Endothelial cell of umbilical vein (primary cell): ENCODE measurements at regions not wholly inside any gene's neighbourhood (a gene's known extent, or its start where the extent isn't known, plus 50 kb on each side); places are given as distances from the start of the nearest gene placed in this dataset.

Experiments used
- BruUV-seq: library from RNA; stranded (reverse); fragments of 400-500 nt; replicated peaks from 2 replicates; lab custom pipeline; 2021; lab: Mats Ljungman, UMichigan
- CTCF ChIA-PET: fragments of 300-600, 350-600 bp; sonication (Branson Sonifier 250); formaldehyde crosslinking; loops from one replicate; lab custom pipeline; 2021; ENCODE audit warnings: antibody characterized with exemption, inconsistent platforms; lab: Charles Lee
- POLR2A ChIA-PET: fragments of 300-600, 350-600 bp; sonication (Branson Sonifier 250); formaldehyde crosslinking; loops from one replicate; lab custom pipeline; 2021; ENCODE audit warnings: antibody characterized with exemption, inconsistent platforms; lab: Charles Lee
- DNase-seq: peaks from one replicate; pipeline ENCODE4 v3.0.0-alpha.2; 2011; ENCODE audit warnings: low read depth, low spot score
- FAIRE-seq: peaks from 2 replicates; lab custom pipeline; 2011; peaks lifted over from hg19 to GRCh38; lab: Jason Lieb, UNC
- H2AFZ ChIP-seq: 2 replicates; pipeline ENCODE4 v1.6.0; 2012; ENCODE audit warnings: low read depth, low read length, control low read depth, inconsistent platforms
- H3K27ac ChIP-seq: 2 replicates; pipeline ENCODE4 v1.5.1; 2011; ENCODE audit warnings: low read depth, mild to moderate bottlenecking, control low read depth, low read length, moderate library complexity; ENCODE audit not compliant: insufficient read depth
- H3K27me3 ChIP-seq, 2 experiments: 2 replicates each; pipeline versions ENCODE4 v1.6.0 to v1.6.1; 2011; ENCODE audit warnings: low read length in 2 of 2, mixed read lengths in 1 of 2; ENCODE audit not compliant: control insufficient read depth in 2 of 2, insufficient read depth in 2 of 2
- H3K36me3 ChIP-seq, 2 experiments: 2 replicates in 1 of 2; 3 replicates in 1 of 2; pipeline ENCODE4 v1.5.1; 2011; ENCODE audit warnings: low read length in 2 of 2, mild to moderate bottlenecking in 1 of 2, moderate library complexity in 1 of 2; ENCODE audit not compliant: control insufficient read depth in 2 of 2, insufficient read depth in 2 of 2; ENCODE audit errors: extremely low read depth in 1 of 2
- H3K4me1 ChIP-seq: 3 replicates; pipeline ENCODE4 v1.5.1; 2011; ENCODE audit warnings: mild to moderate bottlenecking, low read length; ENCODE audit not compliant: control insufficient read depth, insufficient read depth; ENCODE audit errors: extremely low read depth
- H3K4me2 ChIP-seq: 2 replicates; pipeline ENCODE4 v1.6.1; 2011; ENCODE audit warnings: low read length, control low read depth, mixed read lengths; ENCODE audit not compliant: insufficient read depth
- H3K4me3 ChIP-seq, 3 experiments: fragments of 200-600 bp in 1 of 3; sonication (generic), shearing (Covaris generic) in 1 of 3; replicated peaks in 1 of 3; 2 replicates each; pipeline ENCODE4 v1.5.1; 2011 to 2016; ENCODE audit warnings: control low read depth in 3 of 3, low read length in 3 of 3, mild to moderate bottlenecking in 2 of 3, inconsistent platforms in 1 of 3, low read depth in 1 of 3, moderate library complexity in 1 of 3; ENCODE audit not compliant: insufficient read depth in 1 of 3
- H3K79me2 ChIP-seq: 2 replicates; pipeline ENCODE4 v1.6.0; 2012; ENCODE audit warnings: low read length, inconsistent platforms; ENCODE audit not compliant: control insufficient read depth, insufficient read depth
- H3K9ac ChIP-seq: replicated peaks from 2 replicates; pipeline ENCODE3; 2011; ENCODE audit warnings: low read length, control low read depth; ENCODE audit not compliant: insufficient read depth; ENCODE audit errors: extremely low read depth
- H3K9me1 ChIP-seq: replicated peaks from 3 replicates; pipeline ENCODE4 v1.6.0; 2011; ENCODE audit warnings: mild to moderate bottlenecking, low read length; ENCODE audit not compliant: control insufficient read depth, insufficient read depth; ENCODE audit errors: extremely low read depth
- H3K9me3 ChIP-seq: replicated peaks from 2 replicates; pipeline ENCODE4 v1.5.1; 2012; ENCODE audit warnings: low read length, inconsistent platforms; ENCODE audit not compliant: control insufficient read depth, insufficient read depth
- H4K20me1 ChIP-seq: replicated peaks from 2 replicates; pipeline ENCODE3; 2011; ENCODE audit warnings: mild to moderate bottlenecking, low read length; ENCODE audit not compliant: control insufficient read depth, insufficient read depth; ENCODE audit errors: extremely low read depth
- CTCF ChIP-seq, 2 donors: IDR thresholded peaks; 1 replicate in 1 of 2; 2 replicates in 1 of 2; pipeline ENCODE4 v1.5.1; 2011; ENCODE audit warnings: low read length in 2 of 2, mild to moderate bottlenecking in 2 of 2, moderate library complexity in 2 of 2, control low read depth in 1 of 2, inconsistent platforms in 1 of 2, low read depth in 1 of 2; ENCODE audit not compliant: insufficient read depth in 1 of 2; ENCODE audit errors: extremely low read depth in 1 of 2
- EZH2 ChIP-seq: IDR thresholded peaks from 2 replicates; pipeline ENCODE4 v1.6.1; 2012; ENCODE audit warnings: borderline replicate concordance, low read depth, mild to moderate bottlenecking, moderate library complexity, low read length, inconsistent platforms; ENCODE audit not compliant: severe bottlenecking
- FOS ChIP-seq: IDR thresholded peaks from 2 replicates; pipeline ENCODE4 v1.6.1; 2011; ENCODE audit warnings: mild to moderate bottlenecking, low read length, moderate library complexity, borderline replicate concordance; ENCODE audit not compliant: insufficient read depth
- GATA2 ChIP-seq: IDR thresholded peaks from 2 replicates; pipeline ENCODE4 v1.7.0; 2011; ENCODE audit warnings: low read depth, mild to moderate bottlenecking, moderate library complexity, mixed read lengths, low read length; ENCODE audit not compliant: insufficient read length, insufficient read depth
- JUN ChIP-seq: IDR thresholded peaks from 2 replicates; pipeline ENCODE4 v1.6.1; 2011; ENCODE audit warnings: borderline replicate concordance, low read depth; ENCODE audit not compliant: insufficient read length, insufficient read depth
- MYC ChIP-seq: IDR thresholded peaks from one replicate; pipeline ENCODE4 v1.6.1; 2011; ENCODE audit warnings: mild to moderate bottlenecking, low read depth, low read length
- POLR2A ChIP-seq: IDR thresholded peaks from 2 replicates; pipeline ENCODE4 v1.6.1; 2012; ENCODE audit warnings: low read depth, mild to moderate bottlenecking, control low read depth, low read length
- POLR2AphosphoS5 ChIP-seq: IDR thresholded peaks from 2 replicates; pipeline ENCODE4 v1.6.1; 2012; ENCODE audit warnings: low read depth, mild to moderate bottlenecking, control low read depth, low read length, moderate library complexity; ENCODE audit not compliant: insufficient read depth
- dilution Hi-C: fragments of 300-500 bp; cut with MboI; formaldehyde crosslinking; loops from one replicate; pipeline ENCODE4 v1.15.0; 2019; ENCODE audit warnings: low sequenced_read_pairs; ENCODE audit not compliant: extremely low pct_ligation_motif_present
- intact Hi-C: fragments of 100-400 bp; cut with micrococcal nuclease; formaldehyde crosslinking; loops from one replicate; pipeline ENCODE4 v1.10.0; 2022
- TF ChIP-seq, protein P1 (sequence below): IDR thresholded peaks from 2 replicates; pipeline ENCODE4 v1.6.1; 2011; ENCODE audit not compliant: insufficient read depth, insufficient read length

DNA sequence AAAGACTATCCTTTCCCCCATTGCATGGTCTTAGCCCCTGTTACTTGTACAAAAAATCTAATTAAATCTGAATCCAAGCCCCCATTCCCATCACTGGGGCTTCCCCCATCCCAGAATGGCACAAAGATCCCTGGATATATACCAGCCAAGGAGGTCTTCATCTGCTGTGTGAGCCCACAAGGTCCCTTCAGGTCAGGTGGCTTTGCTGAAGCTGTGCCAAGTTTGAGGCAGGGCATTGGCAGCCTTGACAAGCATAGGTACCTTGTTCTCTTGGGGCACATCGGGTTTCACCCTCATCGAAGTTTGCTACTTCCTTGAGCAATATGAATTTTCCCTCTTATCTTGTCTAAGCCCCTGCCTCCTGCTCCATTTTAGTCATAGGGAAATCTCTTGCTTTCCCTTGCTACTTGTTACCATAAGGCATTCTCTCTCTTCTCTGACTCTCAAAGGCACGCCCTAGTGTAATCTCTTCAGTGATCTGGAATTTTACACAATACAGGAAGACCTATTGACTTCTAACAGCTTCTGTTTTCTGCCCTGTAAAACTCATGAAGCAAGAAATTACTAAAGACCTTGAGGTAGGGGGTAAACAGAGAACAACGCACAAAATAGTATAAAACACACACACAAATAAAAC lies 71.4 kb upstream of the COG2 start:
- Histone ChIP-seq H3K9ac (no peak overlapping the region), H4K20me1 (no peaks in the 10 kb centered on the region), H3K4me3 (no peak overlapping the region), H3K27ac (no peak overlapping the region), H3K9me3 (no peaks in the 10 kb centered on the region), H3K27me3 (no peaks in the 10 kb centered on the region), H3K36me3 (no peaks in the 10 kb centered on the region), H3K4me2 (no peak overlapping the region), H2AFZ (no peak overlapping the region), H3K4me1 (no peaks in the 10 kb centered on the region), H3K79me2 (no peaks in the 10 kb centered on the region), H3K9me1 (no peaks in the 10 kb centered on the region)
- dilution Hi-C loops, result no loop called here
- no TSS peak for BruUV-seq
- DNase-seq (no peak), FAIRE-seq (no peak)
- TF ChIP-seq GATA2 (no peak), POLR2A (no peak), CTCF (IDR thresholded peaks at IDR 0.05; ENCODE audit: extremely low read depth in 1 of 2, insufficient read depth in 1 of 2, low read depth in 1 of 2, low read length in 2 of 2) (no peak), FOS (no peak), JUN (no peak), POLR2AphosphoS5 (no peak), MYC (no peak), EZH2 (no peak)
- TF ChIP-seq, protein P1, sequence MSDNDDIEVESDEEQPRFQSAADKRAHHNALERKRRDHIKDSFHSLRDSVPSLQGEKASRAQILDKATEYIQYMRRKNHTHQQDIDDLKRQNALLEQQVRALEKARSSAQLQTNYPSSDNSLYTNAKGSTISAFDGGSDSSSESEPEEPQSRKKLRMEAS, result no peak
- intact Hi-C loops, result no loop called here
- CTCF ChIA-PET, result no interaction called here
- POLR2A ChIA-PET, result no interaction called here
